GM23248 (cell line): ENCODE measurements at regions not wholly inside any gene's neighbourhood (a gene's known extent, or its start where the extent isn't known, plus 50 kb on each side); places are given as distances from the start of the nearest gene placed in this dataset.

Experiments used
- EZH2 ChIP-seq: fragments of 200-600 bp; sonication (generic); IDR thresholded peaks from 2 replicates; pipeline ENCODE4 v1.6.1; 2018; ENCODE audit warnings: antibody characterized with exemption, mild to moderate bottlenecking; ENCODE audit not compliant: insufficient read depth, poor library complexity, severe bottlenecking
- EZH2phosphoT487 ChIP-seq: fragments of 200-600 bp; sonication (generic); IDR thresholded peaks from 2 replicates; pipeline ENCODE4 v1.6.1; 2018; ENCODE audit warnings: antibody characterized with exemption, moderate library complexity, mild to moderate bottlenecking, low read depth; ENCODE audit not compliant: insufficient read depth

DNA sequence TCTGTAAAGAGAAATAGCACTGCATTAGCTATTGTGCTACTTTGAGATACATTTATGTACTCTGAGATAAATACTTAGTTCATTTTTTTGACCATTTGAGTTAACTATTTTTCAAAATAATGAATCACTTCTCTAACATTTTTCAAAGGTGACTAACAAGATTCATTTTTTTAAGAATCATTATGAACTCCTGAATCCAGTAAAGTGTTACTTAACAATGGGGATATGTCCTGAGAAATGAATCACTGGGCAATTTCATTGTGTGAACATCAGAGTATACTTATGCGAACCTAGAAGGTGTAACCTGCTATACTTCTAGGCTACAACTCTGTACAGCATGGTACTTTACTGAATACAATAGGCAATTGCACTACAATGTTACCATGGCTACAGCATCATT lies 355.8 kb downstream of the ARL6IP6 start:
- TF ChIP-seq EZH2, result no peak
- no peak for TF ChIP-seq EZH2phosphoT487
